HCT116 (cell line): ENCODE measurements at regions not wholly inside any gene's neighbourhood (a gene's known extent, or its start where the extent isn't known, plus 50 kb on each side); places are given as distances from the start of the nearest gene placed in this dataset.

Source experiments
- ATAC-seq: fragments of 200-7000 bp; cut with Tn5 transposase; 2 replicates; pipeline ENCODE4 v1.9.1; 2020; ENCODE audit warnings: mild to moderate bottlenecking, moderate library complexity
- BruUV-seq: library from RNA; stranded (reverse); fragments of 400-500 nt; replicated peaks from 2 replicates; lab custom pipeline; 2021; lab: Mats Ljungman, UMichigan
- CTCF ChIA-PET: fragments of 300-600 bp; sonication (Branson Sonifier 250); formaldehyde crosslinking; loops from one replicate; lab custom pipeline; 2021; ENCODE audit warnings: antibody characterized with exemption; lab: Charles Lee
- POLR2A ChIA-PET: fragments of 300-600, 350-600 bp; sonication (Branson Sonifier 250); formaldehyde crosslinking; loops from one replicate; lab custom pipeline; 2021; ENCODE audit warnings: antibody characterized with exemption; lab: Charles Lee
- RAD21 ChIA-PET, 2 experiments: fragments of 300-600 bp; sonication (Branson Sonifier 250); formaldehyde crosslinking; loops; one replicate each; lab custom pipeline; 2023; ENCODE audit warnings: low total read pairs in 2 of 2; ENCODE audit not compliant: uncharacterized antibody in 2 of 2, unreplicated experiment in 2 of 2, low non-redundant PET in 1 of 2; lab: Charles Lee
- DNase-seq: peaks from one replicate; pipeline ENCODE4 v3.0.0-alpha.2; 2010; ENCODE audit warnings: low read depth, low spot score
- H2AFZ ChIP-seq: fragments of 200-600 bp; shearing (Covaris generic), sonication (generic); 2 replicates; pipeline ENCODE4 v1.6.1; 2017; ENCODE audit warnings: low read depth, mixed run types, mixed read lengths, antibody characterized with exemption, low read length; ENCODE audit not compliant: poor library complexity, severe bottlenecking
- H3K27ac ChIP-seq: 2 replicates; pipeline ENCODE4 v1.5.1; 2012; ENCODE audit warnings: low read depth, low read length
- H3K27me3 ChIP-seq: fragments of 200-600 bp; sonication (generic); 2 replicates; pipeline ENCODE4 v1.6.1; 2016; ENCODE audit warnings: mixed run types, low read length, mixed read lengths; ENCODE audit not compliant: insufficient read depth
- H3K36me3 ChIP-seq, 2 experiments: fragments of 200-500 bp in 1 of 2; fragments of 200-600 bp in 1 of 2; sonication (Bioruptor generic) in 1 of 2; sonication (generic) in 1 of 2; 2 replicates each; pipeline versions ENCODE4 v1.5.1 to v1.6.1; 2014 to 2016; ENCODE audit warnings: low read length in 2 of 2, inconsistent platforms in 1 of 2, mixed read lengths in 1 of 2, mixed run types in 1 of 2; ENCODE audit not compliant: insufficient read depth in 2 of 2, control insufficient read depth in 1 of 2
- H3K4me1 ChIP-seq, 2 experiments: fragments of 200-600 bp in 1 of 2; sonication (generic) in 1 of 2; 2 replicates each; pipeline versions ENCODE4 v1.5.1 to v1.6.1; 2012 to 2017; ENCODE audit warnings: low read length in 2 of 2, inconsistent platforms in 1 of 2, mild to moderate bottlenecking in 1 of 2, mixed read lengths in 1 of 2, mixed run types in 1 of 2, moderate library complexity in 1 of 2; ENCODE audit not compliant: insufficient read depth in 2 of 2, control insufficient read depth in 1 of 2
- H3K4me2 ChIP-seq: fragments of 200-600 bp; sonication (generic); 2 replicates; pipeline ENCODE4 v1.6.1; 2017; ENCODE audit warnings: mixed run types, low read length, mixed read lengths
- H3K4me3 ChIP-seq, 2 experiments: fragments of 200-600 bp in 1 of 2; sonication (generic) in 1 of 2; replicated peaks in 1 of 2; 2 replicates each; pipeline ENCODE4 v1.5.1; 2011 to 2016; ENCODE audit warnings: low read length in 2 of 2, control low read depth in 1 of 2, low read depth in 1 of 2, mild to moderate bottlenecking in 1 of 2, mixed read lengths in 1 of 2, mixed run types in 1 of 2
- H3K79me2 ChIP-seq: fragments of 200-600 bp; sonication (generic); 2 replicates; pipeline ENCODE4 v1.6.1; 2017; ENCODE audit warnings: mild to moderate bottlenecking, mixed run types, low read length, moderate library complexity, mixed read lengths; ENCODE audit not compliant: insufficient read depth
- H3K9ac ChIP-seq: fragments of 200-600 bp; sonication (generic); 2 replicates; pipeline ENCODE4 v1.6.1; 2016; ENCODE audit warnings: low read length, mixed read lengths
- H3K9me2 ChIP-seq: fragments of 200-600 bp; sonication (generic), shearing (Covaris generic); 2 replicates; pipeline ENCODE4 v1.6.1; 2017; ENCODE audit warnings: mixed run types, mild to moderate bottlenecking, moderate library complexity; ENCODE audit not compliant: insufficient read depth
- H3K9me3 ChIP-seq, 2 experiments: fragments of 200-500 bp in 1 of 2; fragments of 200-600 bp in 1 of 2; sonication (Bioruptor generic) in 1 of 2; sonication (generic) in 1 of 2; 2 replicates each; pipeline ENCODE4 v1.6.1; 2014 to 2017; ENCODE audit warnings: low read length in 2 of 2, mixed read lengths in 2 of 2, inconsistent platforms in 1 of 2, low read depth in 1 of 2, mild to moderate bottlenecking in 1 of 2, mixed run types in 1 of 2, moderate library complexity in 1 of 2; ENCODE audit not compliant: control insufficient read depth in 1 of 2, insufficient read depth in 1 of 2
- H4K20me1 ChIP-seq: fragments of 200-600 bp; sonication (generic), shearing (Covaris generic); 2 replicates; pipeline ENCODE4 v1.6.1; 2017; ENCODE audit warnings: mixed run types, mild to moderate bottlenecking, moderate library complexity; ENCODE audit not compliant: insufficient read depth
- CEBPB ChIP-seq: IDR thresholded peaks from 2 replicates; pipeline ENCODE4 v1.6.1; 2012; ENCODE audit warnings: low read depth
- EGR1 ChIP-seq: IDR thresholded peaks from 2 replicates; pipeline ENCODE4 v1.6.1; 2012; ENCODE audit warnings: low read depth
- ELF1 ChIP-seq: IDR thresholded peaks from 2 replicates; pipeline ENCODE4 v1.6.1; 2012; ENCODE audit warnings: low read depth, borderline replicate concordance
- EZH2 ChIP-seq: fragments of 200-600 bp; sonication (generic); IDR thresholded peaks from 2 replicates; pipeline ENCODE4 v1.6.1; 2017; ENCODE audit warnings: antibody characterized with exemption, mixed run types
- EZH2phosphoT487 ChIP-seq: fragments of 200-600 bp; IDR thresholded peaks from 2 replicates; pipeline ENCODE4 v1.6.1; 2018; ENCODE audit warnings: antibody characterized with exemption, borderline replicate concordance
- FOSL1 ChIP-seq: IDR thresholded peaks from 2 replicates; pipeline ENCODE4 v1.6.1; 2012; ENCODE audit warnings: low read depth
- JUND ChIP-seq: IDR thresholded peaks from 2 replicates; pipeline ENCODE4 v1.6.1; 2012
- MAX ChIP-seq: IDR thresholded peaks from 2 replicates; pipeline ENCODE4 v1.6.1; 2012
- POLR2A ChIP-seq: IDR thresholded peaks from 2 replicates; pipeline ENCODE4 v1.7.0; 2011; ENCODE audit warnings: borderline replicate concordance; ENCODE audit not compliant: insufficient read depth, insufficient read length; ENCODE audit errors: extremely low read depth
- POLR2AphosphoS5 ChIP-seq: IDR thresholded peaks from 2 replicates; pipeline ENCODE4 v1.6.1; 2011; ENCODE audit warnings: mild to moderate bottlenecking, low read depth, low read length, moderate library complexity
- SIN3A ChIP-seq: IDR thresholded peaks from 2 replicates; pipeline ENCODE4 v1.6.1; 2012; ENCODE audit warnings: low read depth
- SP1 ChIP-seq: IDR thresholded peaks from 2 replicates; pipeline ENCODE4 v1.6.1; 2012; ENCODE audit warnings: low read depth
- SRF ChIP-seq: IDR thresholded peaks from 2 replicates; pipeline ENCODE4 v1.6.1; 2012; ENCODE audit warnings: low read depth
- TCF7L2 ChIP-seq: IDR thresholded peaks from 2 replicates; pipeline ENCODE4 v1.7.0; 2011; ENCODE audit warnings: borderline replicate concordance, inconsistent platforms; ENCODE audit not compliant: insufficient read depth, insufficient read length; ENCODE audit errors: extremely low read depth
- YY1 ChIP-seq: IDR thresholded peaks from 2 replicates; pipeline ENCODE4 v1.6.1; 2011; ENCODE audit warnings: low read length, low read depth, moderate library complexity, mild to moderate bottlenecking; ENCODE audit not compliant: insufficient replicate concordance; ENCODE audit errors: extremely low read depth
- ZBTB33 ChIP-seq: IDR thresholded peaks from 2 replicates; pipeline ENCODE4 v1.6.1; 2011; ENCODE audit warnings: mild to moderate bottlenecking, low read length, moderate library complexity; ENCODE audit not compliant: insufficient replicate concordance; ENCODE audit errors: extremely low read depth
- ZNF274 ChIP-seq: fragments of 200-500 bp; sonication (Bioruptor generic); IDR thresholded peaks from 2 replicates; pipeline ENCODE4 v1.6.1; 2014; ENCODE audit warnings: mild to moderate bottlenecking, low read depth, low read length, inconsistent platforms
- intact Hi-C: fragments of 100-400 bp; cut with micrococcal nuclease; formaldehyde crosslinking; loops from 2 replicates; pipeline ENCODE4 v1.10.0; 2022
- TF ChIP-seq, protein P1 (sequence below): IDR thresholded peaks from 2 replicates; pipeline ENCODE4 v1.6.1; 2012; ENCODE audit warnings: low read depth

DNA sequence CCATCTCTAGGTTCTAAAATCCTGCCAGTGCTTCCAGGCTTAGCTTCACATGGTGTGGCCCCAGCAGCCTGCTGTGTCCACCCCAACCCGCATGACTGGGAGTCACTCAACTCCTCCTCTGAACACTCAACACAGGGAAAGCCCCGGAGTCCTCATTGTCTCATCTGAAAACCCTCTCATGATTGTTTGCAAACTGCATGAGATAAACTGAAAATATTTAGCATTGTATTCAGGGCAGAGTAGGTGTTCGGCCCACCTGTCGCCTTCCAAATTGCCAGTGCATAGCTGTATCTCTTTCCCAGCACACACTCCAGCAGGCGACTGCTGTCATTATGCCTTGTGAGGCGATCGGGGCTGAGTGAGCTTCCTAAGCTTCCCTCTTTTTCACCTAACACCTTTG lies 76.7 kb upstream of the SORBS2 start:
- DNase-seq: no peak
- RAD21 ChIA-PET: no interaction called here
- ATAC-seq: no peak
- no peak overlapping the region for H3K9ac ChIP-seq
- no peaks in the 10 kb centered on the region for H3K9me3 ChIP-seq
- no peaks in the 10 kb centered on the region for H3K27me3 ChIP-seq
- no peaks in the 10 kb centered on the region for H3K9me2 ChIP-seq
- intact Hi-C loops: no loop called here
- no peaks in the 10 kb centered on the region for H3K4me1 ChIP-seq
- no peaks in the 10 kb centered on the region for H3K79me2 ChIP-seq
- H4K20me1 ChIP-seq: no peaks in the 10 kb centered on the region
- no TSS peak for BruUV-seq
- CTCF ChIA-PET: no interaction called here
- no peak overlapping the region for H3K27ac ChIP-seq
- POLR2A ChIA-PET: no interaction called here
- no peaks in the 10 kb centered on the region for H3K36me3 ChIP-seq
- no peak overlapping the region for H3K4me3 ChIP-seq
- H2AFZ ChIP-seq: no peak overlapping the region
- no peak overlapping the region for H3K4me2 ChIP-seq
- no peak for TF ChIP-seq TCF7L2
- no peak for TF ChIP-seq FOSL1
- no peak for TF ChIP-seq ELF1
- no peak for TF ChIP-seq SRF
- TF ChIP-seq SP1: no peak
- TF ChIP-seq EZH2phosphoT487: no peak
- TF ChIP-seq POLR2A: no peak
- no peak for TF ChIP-seq YY1
- no peak for TF ChIP-seq MAX
- TF ChIP-seq EGR1: no peak
- TF ChIP-seq JUND: no peak
- no peak for TF ChIP-seq EZH2
- TF ChIP-seq SIN3A: no peak
- no peak for TF ChIP-seq ZBTB33
- TF ChIP-seq, protein P1, sequence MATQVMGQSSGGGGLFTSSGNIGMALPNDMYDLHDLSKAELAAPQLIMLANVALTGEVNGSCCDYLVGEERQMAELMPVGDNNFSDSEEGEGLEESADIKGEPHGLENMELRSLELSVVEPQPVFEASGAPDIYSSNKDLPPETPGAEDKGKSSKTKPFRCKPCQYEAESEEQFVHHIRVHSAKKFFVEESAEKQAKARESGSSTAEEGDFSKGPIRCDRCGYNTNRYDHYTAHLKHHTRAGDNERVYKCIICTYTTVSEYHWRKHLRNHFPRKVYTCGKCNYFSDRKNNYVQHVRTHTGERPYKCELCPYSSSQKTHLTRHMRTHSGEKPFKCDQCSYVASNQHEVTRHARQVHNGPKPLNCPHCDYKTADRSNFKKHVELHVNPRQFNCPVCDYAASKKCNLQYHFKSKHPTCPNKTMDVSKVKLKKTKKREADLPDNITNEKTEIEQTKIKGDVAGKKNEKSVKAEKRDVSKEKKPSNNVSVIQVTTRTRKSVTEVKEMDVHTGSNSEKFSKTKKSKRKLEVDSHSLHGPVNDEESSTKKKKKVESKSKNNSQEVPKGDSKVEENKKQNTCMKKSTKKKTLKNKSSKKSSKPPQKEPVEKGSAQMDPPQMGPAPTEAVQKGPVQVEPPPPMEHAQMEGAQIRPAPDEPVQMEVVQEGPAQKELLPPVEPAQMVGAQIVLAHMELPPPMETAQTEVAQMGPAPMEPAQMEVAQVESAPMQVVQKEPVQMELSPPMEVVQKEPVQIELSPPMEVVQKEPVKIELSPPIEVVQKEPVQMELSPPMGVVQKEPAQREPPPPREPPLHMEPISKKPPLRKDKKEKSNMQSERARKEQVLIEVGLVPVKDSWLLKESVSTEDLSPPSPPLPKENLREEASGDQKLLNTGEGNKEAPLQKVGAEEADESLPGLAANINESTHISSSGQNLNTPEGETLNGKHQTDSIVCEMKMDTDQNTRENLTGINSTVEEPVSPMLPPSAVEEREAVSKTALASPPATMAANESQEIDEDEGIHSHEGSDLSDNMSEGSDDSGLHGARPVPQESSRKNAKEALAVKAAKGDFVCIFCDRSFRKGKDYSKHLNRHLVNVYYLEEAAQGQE: no peak
- TF ChIP-seq CEBPB: no peak
- TF ChIP-seq POLR2AphosphoS5: no peak
- no peak for TF ChIP-seq ZNF274
- TF ChIP-seq, all 23 proteins: peak for 0
